Stimulated activated CD4-positive, alpha-beta T cell treated with anti-CD3 and anti-CD28 coated beads, Interleukin-1b, Interleukin-23, amount 100 ng/mL, for 48 hours (primary cell): ENCODE measurements at regions not wholly inside any gene's neighbourhood (a gene's known extent, or its start where the extent isn't known, plus 50 kb on each side); places are given as distances from the start of the nearest gene placed in this dataset.
"Not testable (repeated sequence)": the region's sequence is repeated elsewhere in the genome, so short reads cannot be mapped to it uniquely, and the experiment has no call there.

Experiments used
- DNase-seq: peaks from one replicate; pipeline ENCODE4 v3.0.0-alpha.2; 2020

GRCh38 chr11:69572861-69573260, 68.1 kb upstream of the CCND1 start:
- DNase-seq, result no peak

- DNase-seq, result no peak
Observed at GRCh38 chr11:69573761-69574607, 67.0 kb upstream of the CCND1 start.

GRCh38 chr11:69574608-69575255, 66.2 kb upstream of the CCND1 start:
- DNase-seq, result no peak

- no peak for DNase-seq
Observed at GRCh38 chr11:69575296-69576068, 65.5 kb upstream of the CCND1 start.

- no peak for DNase-seq
Observed at GRCh38 chr11:69576069-69576782, 64.7 kb upstream of the CCND1 start.

GRCh38 chr11:69578167-69578566, 62.8 kb upstream of the CCND1 start:
- no peak for DNase-seq

- DNase-seq, result no peak
Observed at GRCh38 chr11:69580529-69580928, 60.4 kb upstream of the CCND1 start.

- no peak for DNase-seq
Observed at GRCh38 chr11:69582756-69583467, 58.0 kb upstream of the CCND1 start.

GRCh38 chr11:69584160-69584559, 56.8 kb upstream of the CCND1 start:
- DNase-seq, result no peak

GRCh38 chr11:69585385-69585784, 55.6 kb upstream of the CCND1 start:
- DNase-seq, result no peak

GRCh38 chr11:69587454-69588090, 53.4 kb upstream of the CCND1 start:
- DNase-seq, result no peak

- DNase-seq, result no peak
Observed at GRCh38 chr11:69588270-69588669, 52.7 kb upstream of the CCND1 start.

- not testable (repeated sequence) for DNase-seq
Observed at GRCh38 chr11:69590088-69590487, 50.9 kb upstream of the CCND1 start.
